ENCODE measurements at regions not wholly inside any gene's neighbourhood (a gene's known extent, or its start where the extent isn't known, plus 50 kb on each side); places are given as distances from the start of the nearest gene placed in this dataset.
A peak's percentile ranks its signal among the peaks of the same experiment; 100 is the strongest.

- DNase-seq (ENCODE audit: low read depth) = no peak
- no peak for TF ChIP-seq CTCF (conservative IDR thresholded peaks at IDR 0.05; ENCODE audit: low read depth, low read length)
- H3K4me3 ChIP-seq (ENCODE audit: low read length) = no peak overlapping the region
These were observed 74.0 kb upstream of the VWDE start for GRCh38 chr7:12477620-12478019.

GRCh38 chr7:12481722-12482121 lies 78.1 kb upstream of the VWDE start:
- H3K4me3 ChIP-seq (ENCODE audit: low read length) = no peak overlapping the region
- DNase-seq (ENCODE audit: low read depth) = no peak
- no peak for TF ChIP-seq CTCF (conservative IDR thresholded peaks at IDR 0.05; ENCODE audit: low read depth, low read length)

- DNase-seq (ENCODE audit: low read depth) = no peak
These were observed 82.2 kb upstream of the VWDE start for GRCh38 chr7:12485845-12486244.

GRCh38 chr7:12488341-12488740 lies 82.2 kb upstream of the SCIN start:
- TF ChIP-seq CTCF (conservative IDR thresholded peaks at IDR 0.05; ENCODE audit: low read depth, low read length) = no peak
- H3K4me3 ChIP-seq (ENCODE audit: low read length) = no peak overlapping the region
- DNase-seq (ENCODE audit: low read depth) = no peak

More at GRCh38 chr7:12485845-12486244, 82.2 kb upstream of the VWDE start:
- no peak for TF ChIP-seq CTCF (conservative IDR thresholded peaks at IDR 0.05; ENCODE audit: low read depth, low read length)
- no peak overlapping the region for H3K4me3 ChIP-seq (ENCODE audit: low read length)

GRCh38 chr7:12490107-12490688 lies 80.3 kb upstream of the SCIN start:
- peak; percentile 48 for TF ChIP-seq CTCF (conservative IDR thresholded peaks at IDR 0.05; ENCODE audit: low read depth, low read length)
- no peak for DNase-seq (ENCODE audit: low read depth)
- no peak overlapping the region for H3K4me3 ChIP-seq (ENCODE audit: low read length)

- TF ChIP-seq CTCF (conservative IDR thresholded peaks at IDR 0.05; ENCODE audit: low read depth, low read length) = no peak
- H3K4me3 ChIP-seq (ENCODE audit: low read length) = no peak overlapping the region
- DNase-seq (ENCODE audit: low read depth) = no peak
These were observed 79.6 kb upstream of the SCIN start for GRCh38 chr7:12490940-12491339.

GRCh38 chr7:12491526-12491925 lies 79.0 kb upstream of the SCIN start:
- DNase-seq (ENCODE audit: low read depth) = no peak
- H3K4me3 ChIP-seq (ENCODE audit: low read length) = no peak overlapping the region
- TF ChIP-seq CTCF (conservative IDR thresholded peaks at IDR 0.05; ENCODE audit: low read depth, low read length) = no peak
